ENCODE measurements at regions not wholly inside any gene's neighbourhood (a gene's known extent, or its start where the extent isn't known, plus 50 kb on each side); places are given as distances from the start of the nearest gene placed in this dataset.

DNA sequence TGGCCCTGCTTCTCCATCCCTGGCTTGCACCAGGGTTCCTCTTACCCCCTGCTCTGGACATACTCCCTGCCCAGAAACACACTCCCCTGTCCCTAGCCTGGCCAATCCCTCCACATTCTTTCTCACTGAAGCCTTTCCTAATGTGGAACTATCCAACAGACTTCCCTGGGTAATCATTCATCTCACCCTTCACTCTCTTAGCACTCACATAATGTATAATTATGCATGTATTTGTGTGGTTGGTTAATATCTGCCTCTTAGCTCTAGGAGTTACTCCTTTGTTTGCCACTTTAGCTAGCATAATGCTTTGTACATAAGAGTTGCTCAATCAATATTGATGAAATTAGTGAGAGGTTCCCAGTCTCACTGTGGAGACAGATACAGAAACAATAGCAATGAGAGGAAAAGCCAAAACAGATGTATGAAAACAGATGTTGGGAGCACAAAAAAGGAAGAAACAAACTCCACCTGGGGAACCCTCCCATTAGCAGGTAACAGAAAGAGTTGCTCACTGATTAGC lies 76.9 kb upstream of the WARS2 start:
- no peaks in the 10 kb centered on the region for H4K20me1 ChIP-seq (replicated peaks; ENCODE audit: control insufficient read depth, insufficient read depth, low read length)
- H3K9me1 ChIP-seq (ENCODE audit: control insufficient read depth, insufficient read depth, low read length): no peaks in the 10 kb centered on the region
- DNase-seq (ENCODE audit: extremely low read depth in 1 of 4, low spot score in 3 of 4) (no peak), FAIRE-seq (no peak), ATAC-seq (no peak)
- H3K4me1 ChIP-seq (replicated peaks in 1 of 2; ENCODE audit: control insufficient read depth in 2 of 2, insufficient read depth in 2 of 2, low read length in 2 of 2): no peaks in the 10 kb centered on the region
- intact Hi-C loops (cut with micrococcal nuclease): no loop called here
- no peak overlapping the region for H3K9ac ChIP-seq (ENCODE audit: insufficient read depth in 1 of 2, low read depth in 2 of 2, low read length in 2 of 2)
- H3K27me3 ChIP-seq (ENCODE audit: control insufficient read depth in 2 of 2, insufficient read depth in 2 of 2, low read length in 2 of 2): no peaks in the 10 kb centered on the region
- no peaks in the 10 kb centered on the region for H3K36me3 ChIP-seq (ENCODE audit: control insufficient read depth, insufficient read depth, low read length)
- no peak overlapping the region for H3K4me2 ChIP-seq (ENCODE audit: insufficient read depth, low read length)
- no TSS peak for BruUV-seq (replicated peaks)
- in situ Hi-C loops (cut with MboI): no loop called here
- no peaks in the 10 kb centered on the region for H3K9me3 ChIP-seq (replicated peaks; ENCODE audit: control insufficient read depth, insufficient read depth, low read depth, low read length)
- CTCF ChIA-PET (ENCODE audit: low intra/inter-chr PET ratio): no interaction called here
- POLR2A ChIA-PET: interaction anchor here (0.6 kb wide), 1 partner anchor 95 kb away, joined by 3 read pairs; no protein-coding TSS in a partner anchor
- no peak for TF ChIP-seq MITF (IDR thresholded peaks at IDR 0.05)
- H2AFZ ChIP-seq (ENCODE audit: low read depth, low read length): no peak overlapping the region
- H3K79me2 ChIP-seq (ENCODE audit: control insufficient read depth, insufficient read depth, low read length): no peaks in the 10 kb centered on the region
- H3K4me3 ChIP-seq: no peak overlapping the region
- no peak overlapping the region for H3K27ac ChIP-seq (ENCODE audit: extremely low read depth, low read depth, low read length)

DNA sequence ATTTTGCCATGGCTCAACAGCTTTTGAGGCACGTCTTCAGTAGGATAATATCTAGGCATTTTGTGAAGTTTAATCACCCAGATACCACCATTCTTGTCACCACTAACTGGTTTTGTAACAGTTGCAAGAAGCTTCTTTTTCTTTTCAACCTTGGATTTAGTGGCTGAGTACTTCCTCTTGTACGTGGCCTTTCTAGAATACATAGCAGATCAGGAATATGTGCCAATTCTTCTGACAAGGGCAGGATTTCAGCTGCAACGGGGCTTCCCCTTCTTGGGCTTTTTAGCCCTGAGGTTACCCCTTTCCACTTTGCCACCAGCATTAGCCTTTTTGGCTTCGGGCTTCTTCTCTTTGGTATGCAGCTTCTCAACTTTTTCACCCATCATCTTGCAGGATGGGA lies 79.3 kb upstream of the WARS2 start:
- in situ Hi-C loops (cut with MboI): no loop called here
- Histone ChIP-seq H3K9me1 (ENCODE audit: control insufficient read depth, insufficient read depth, low read length) (no peaks in the 10 kb centered on the region), H4K20me1 (replicated peaks; ENCODE audit: control insufficient read depth, insufficient read depth, low read length) (no peaks in the 10 kb centered on the region), H3K4me1 (replicated peaks in 1 of 2; ENCODE audit: control insufficient read depth in 2 of 2, insufficient read depth in 2 of 2, low read length in 2 of 2) (no peaks in the 10 kb centered on the region), H3K9me3 (replicated peaks; ENCODE audit: control insufficient read depth, insufficient read depth, low read depth, low read length) (no peaks in the 10 kb centered on the region), H3K79me2 (ENCODE audit: control insufficient read depth, insufficient read depth, low read length) (no peaks in the 10 kb centered on the region), H3K9ac (ENCODE audit: insufficient read depth in 1 of 2, low read depth in 2 of 2, low read length in 2 of 2) (no peak overlapping the region), H3K4me3 (no peak overlapping the region), H3K27me3 (ENCODE audit: control insufficient read depth in 2 of 2, insufficient read depth in 2 of 2, low read length in 2 of 2) (no peaks in the 10 kb centered on the region), H3K27ac (ENCODE audit: extremely low read depth, low read depth, low read length) (no peak overlapping the region), H2AFZ (ENCODE audit: low read depth, low read length) (no peak overlapping the region), H3K4me2 (ENCODE audit: insufficient read depth, low read length) (no peak overlapping the region), H3K36me3 (ENCODE audit: control insufficient read depth, insufficient read depth, low read length) (no peaks in the 10 kb centered on the region)
- no TSS peak for BruUV-seq (replicated peaks)
- WGBS (ENCODE audit: insufficient coverage, low coverage, missing lambda C conversion rate): 4% methylated on average over 4 of the region's 4 CpGs
- ChIA-PET CTCF (ENCODE audit: low intra/inter-chr PET ratio) (no interaction called here), POLR2A (interaction anchor here (0.6 to 1.0 kb wide), 2 partner anchors 11 to 1222 kb away, joined by 3 read pairs; no protein-coding TSS in a partner anchor)
- ATAC-seq (no peak), FAIRE-seq (no peak), DNase-seq (ENCODE audit: extremely low read depth in 1 of 4, low spot score in 3 of 4) (no peak)
- intact Hi-C loops (cut with micrococcal nuclease): no loop called here
- TF ChIP-seq RB1 (IDR thresholded peaks at IDR 0.05; ENCODE audit: low read depth): no peak
- no peak for TF ChIP-seq PURB (CRISPR knock-in tag; IDR thresholded peaks at IDR 0.05; ENCODE audit: low read depth)
- TF ChIP-seq KDM2B (CRISPR knock-in tag; IDR thresholded peaks at IDR 0.05): no peak
- no peak for TF ChIP-seq CEBPG (CRISPR knock-in tag; IDR thresholded peaks at IDR 0.05)
- TF ChIP-seq CEBPG (tag; conservative IDR thresholded peaks at IDR 0.05 in 1 of 2, IDR thresholded peaks at IDR 0.05 in 1 of 2): no peak
- no peak for TF ChIP-seq ATF3 (IDR thresholded peaks at IDR 0.05)
- no peak for TF ChIP-seq ATF3 (CRISPR knock-in tag; conservative IDR thresholded peaks at IDR 0.05)
- no peak for TF ChIP-seq NFXL1 (CRISPR knock-in tag; IDR thresholded peaks at IDR 0.05)
- TF ChIP-seq CLOCK (CRISPR knock-in tag; IDR thresholded peaks at IDR 0.05; ENCODE audit: borderline replicate concordance): no peak
- no peak for TF ChIP-seq ZFP30 (CRISPR knock-in tag; IDR thresholded peaks at IDR 0.05; ENCODE audit: borderline replicate concordance)
- no peak for TF ChIP-seq SMARCC2 (IDR thresholded peaks at IDR 0.05; ENCODE audit: low read depth)
